Keratinocyte (primary cell): ENCODE measurements at regions not wholly inside any gene's neighbourhood (a gene's known extent, or its start where the extent isn't known, plus 50 kb on each side); places are given as distances from the start of the nearest gene placed in this dataset.

Source experiments
- DNase-seq: peaks from one replicate; pipeline ENCODE4 v3.0.0-alpha.2; 2011; ENCODE audit warnings: low read depth, missing footprints, low spot score
- FAIRE-seq: peaks from 2 replicates; lab custom pipeline; 2011; peaks lifted over from hg19 to GRCh38; lab: Jason Lieb, UNC
- H2AFZ ChIP-seq: 2 replicates; pipeline ENCODE4 v1.6.0; 2012; ENCODE audit warnings: low read length, control low read depth, inconsistent platforms; ENCODE audit not compliant: control insufficient read depth
- H3K27ac ChIP-seq: 2 replicates; pipeline ENCODE4 v1.5.1; 2011; ENCODE audit warnings: low read length; ENCODE audit not compliant: control insufficient read depth, insufficient read depth
- H3K27me3 ChIP-seq: 3 replicates; pipeline ENCODE4 v1.6.0; 2011; ENCODE audit warnings: low read length; ENCODE audit not compliant: control insufficient read depth, insufficient read depth; ENCODE audit errors: extremely low read depth
- H3K36me3 ChIP-seq, 2 experiments: 2 replicates in 1 of 2; 3 replicates in 1 of 2; pipeline ENCODE4 v1.5.1; 2011; ENCODE audit warnings: low read length in 2 of 2, mild to moderate bottlenecking in 1 of 2; ENCODE audit not compliant: control insufficient read depth in 2 of 2, insufficient read depth in 2 of 2; ENCODE audit errors: extremely low read depth in 1 of 2
- H3K4me1 ChIP-seq: 3 replicates; pipeline ENCODE4 v1.5.1; 2011; ENCODE audit warnings: low read length; ENCODE audit not compliant: control insufficient read depth, insufficient read depth; ENCODE audit errors: extremely low read depth
- H3K4me2 ChIP-seq: 3 replicates; pipeline ENCODE4 v1.6.0; 2011; ENCODE audit warnings: low read depth, low read length; ENCODE audit not compliant: control insufficient read depth, insufficient read depth; ENCODE audit errors: extremely low read depth
- H3K4me3 ChIP-seq, 3 experiments: fragments of 200-600 bp in 1 of 3; sonication (generic) in 1 of 3; 2 replicates in 2 of 3; 3 replicates in 1 of 3; pipeline ENCODE4 v1.5.1; 2011 to 2016; ENCODE audit warnings: low read length in 3 of 3, mild to moderate bottlenecking in 3 of 3, control low read depth in 2 of 3, inconsistent platforms in 1 of 3, low read depth in 1 of 3, mixed read lengths in 1 of 3, mixed run types in 1 of 3, moderate library complexity in 1 of 3; ENCODE audit not compliant: control insufficient read depth in 2 of 3, insufficient read depth in 2 of 3; ENCODE audit errors: extremely low read depth in 1 of 3
- H3K79me2 ChIP-seq: 2 replicates; pipeline ENCODE4 v1.6.0; 2012; ENCODE audit warnings: low read length; ENCODE audit not compliant: control insufficient read depth, insufficient read depth
- H3K9ac ChIP-seq: 3 replicates; pipeline ENCODE4 v1.6.0; 2011; ENCODE audit warnings: low read length; ENCODE audit not compliant: control insufficient read depth, insufficient read depth; ENCODE audit errors: extremely low read depth
- H3K9me1 ChIP-seq: 3 replicates; pipeline ENCODE4 v1.6.0; 2011; ENCODE audit warnings: low read length; ENCODE audit not compliant: control insufficient read depth, insufficient read depth; ENCODE audit errors: extremely low read depth
- H3K9me3 ChIP-seq: 2 replicates; pipeline ENCODE4 v1.5.1; 2012; ENCODE audit warnings: low read depth, low read length; ENCODE audit not compliant: control insufficient read depth
- H4K20me1 ChIP-seq: 3 replicates; pipeline ENCODE4 v1.6.0; 2011; ENCODE audit warnings: low read length; ENCODE audit not compliant: control insufficient read depth, insufficient read depth; ENCODE audit errors: extremely low read depth
- EZH2 ChIP-seq: IDR thresholded peaks from one replicate; pipeline ENCODE4 v1.6.1; 2012; ENCODE audit warnings: inconsistent platforms, mild to moderate bottlenecking, low read length, moderate library complexity
- dilution Hi-C: fragments of 300-500 bp; cut with MboI; formaldehyde crosslinking; loops from one replicate; pipeline ENCODE4 v1.7.0; 2020; ENCODE audit warnings: low sequenced_read_pairs; ENCODE audit not compliant: extremely low pct_ligation_motif_present
- TF ChIP-seq, protein P1 (sequence below), 3 experiments: IDR thresholded peaks in 1 of 3; conservative IDR thresholded peaks in 1 of 3; optimal IDR thresholded peaks in 1 of 3; 2 replicates in 2 of 3; 3 replicates in 1 of 3; pipeline versions ENCODE3 to v1.5.1; 2011; ENCODE audit warnings: low read length in 3 of 3, mild to moderate bottlenecking in 3 of 3, moderate library complexity in 2 of 3, control low read depth in 1 of 3, inconsistent platforms in 1 of 3; ENCODE audit not compliant: insufficient read depth in 2 of 3; ENCODE audit errors: extremely low read depth in 1 of 3

DNA sequence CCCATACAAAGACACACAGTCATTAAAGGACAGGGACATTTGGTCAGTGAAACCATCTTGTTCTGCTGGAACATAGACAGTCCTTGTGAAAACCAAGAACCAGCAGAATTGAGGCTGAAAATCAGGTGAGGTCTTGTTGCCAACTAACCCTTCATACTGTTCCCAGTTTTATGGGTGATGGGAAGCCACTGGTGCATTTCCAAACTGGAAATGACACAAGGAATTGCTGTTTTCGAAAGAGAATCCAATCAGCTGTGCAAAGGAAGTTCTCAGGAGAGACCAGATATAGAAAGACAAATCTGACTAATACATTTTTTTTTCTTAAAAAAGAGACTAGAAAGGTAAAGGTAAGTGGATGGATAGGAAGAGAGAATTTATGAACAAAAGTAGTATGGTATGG lies 948.2 kb downstream of the TSN start:
- no peak overlapping the region for H3K4me2 ChIP-seq
- H3K4me3 ChIP-seq: no peak overlapping the region
- FAIRE-seq (no peak), DNase-seq (no peak)
- H3K36me3 ChIP-seq: no peaks in the 10 kb centered on the region
- no peaks in the 10 kb centered on the region for H3K79me2 ChIP-seq
- no peaks in the 10 kb centered on the region for H3K27me3 ChIP-seq
- TF ChIP-seq EZH2: no peak
- TF ChIP-seq, protein P1, sequence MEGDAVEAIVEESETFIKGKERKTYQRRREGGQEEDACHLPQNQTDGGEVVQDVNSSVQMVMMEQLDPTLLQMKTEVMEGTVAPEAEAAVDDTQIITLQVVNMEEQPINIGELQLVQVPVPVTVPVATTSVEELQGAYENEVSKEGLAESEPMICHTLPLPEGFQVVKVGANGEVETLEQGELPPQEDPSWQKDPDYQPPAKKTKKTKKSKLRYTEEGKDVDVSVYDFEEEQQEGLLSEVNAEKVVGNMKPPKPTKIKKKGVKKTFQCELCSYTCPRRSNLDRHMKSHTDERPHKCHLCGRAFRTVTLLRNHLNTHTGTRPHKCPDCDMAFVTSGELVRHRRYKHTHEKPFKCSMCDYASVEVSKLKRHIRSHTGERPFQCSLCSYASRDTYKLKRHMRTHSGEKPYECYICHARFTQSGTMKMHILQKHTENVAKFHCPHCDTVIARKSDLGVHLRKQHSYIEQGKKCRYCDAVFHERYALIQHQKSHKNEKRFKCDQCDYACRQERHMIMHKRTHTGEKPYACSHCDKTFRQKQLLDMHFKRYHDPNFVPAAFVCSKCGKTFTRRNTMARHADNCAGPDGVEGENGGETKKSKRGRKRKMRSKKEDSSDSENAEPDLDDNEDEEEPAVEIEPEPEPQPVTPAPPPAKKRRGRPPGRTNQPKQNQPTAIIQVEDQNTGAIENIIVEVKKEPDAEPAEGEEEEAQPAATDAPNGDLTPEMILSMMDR (optimal IDR thresholded peaks at IDR 0.05 in 1 of 3, IDR thresholded peaks at IDR 0.05 in 1 of 3, conservative IDR thresholded peaks at IDR 0.05 in 1 of 3; ENCODE audit: extremely low read depth in 1 of 3, insufficient read depth in 2 of 3, low read length in 3 of 3): no peak
- H3K9ac ChIP-seq: no peak overlapping the region
- dilution Hi-C loops: no loop called here
- H4K20me1 ChIP-seq: no peaks in the 10 kb centered on the region
- H2AFZ ChIP-seq: no peak overlapping the region
- no peak overlapping the region for H3K27ac ChIP-seq
- no peaks in the 10 kb centered on the region for H3K9me1 ChIP-seq
- H3K4me1 ChIP-seq: no peaks in the 10 kb centered on the region
- no peaks in the 10 kb centered on the region for H3K9me3 ChIP-seq

DNA sequence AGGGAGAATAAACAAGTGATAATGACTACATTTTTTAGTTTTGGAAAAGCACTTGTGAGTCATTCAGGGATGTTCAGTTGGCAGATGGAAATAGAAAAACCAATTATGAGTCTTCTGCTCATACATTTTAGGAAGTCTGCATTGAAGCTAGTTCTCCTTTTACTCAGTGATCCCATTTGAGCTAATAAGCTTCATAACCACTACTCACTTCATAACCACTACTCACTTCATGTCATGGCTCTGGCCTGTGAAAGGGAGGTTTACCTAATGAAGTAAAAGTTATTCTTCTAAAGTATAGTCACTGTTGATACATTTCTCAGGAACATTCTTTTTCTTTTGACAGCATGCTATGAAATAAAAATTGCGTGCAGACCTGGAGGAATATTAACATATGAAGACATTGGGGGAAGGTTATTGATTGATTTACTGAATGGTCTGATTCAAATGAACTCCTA lies 948.7 kb downstream of the TSN start:
- no peak for TF ChIP-seq EZH2
- TF ChIP-seq, protein P1 (optimal IDR thresholded peaks at IDR 0.05 in 1 of 3, IDR thresholded peaks at IDR 0.05 in 1 of 3, conservative IDR thresholded peaks at IDR 0.05 in 1 of 3; ENCODE audit: extremely low read depth in 1 of 3, insufficient read depth in 2 of 3, low read length in 3 of 3): no peak
- Histone ChIP-seq H2AFZ (no peak overlapping the region), H3K27me3 (no peaks in the 10 kb centered on the region), H3K9me1 (no peaks in the 10 kb centered on the region), H3K4me1 (no peaks in the 10 kb centered on the region), H4K20me1 (no peaks in the 10 kb centered on the region), H3K4me2 (no peak overlapping the region), H3K79me2 (no peaks in the 10 kb centered on the region), H3K36me3 (no peaks in the 10 kb centered on the region), H3K9ac (no peak overlapping the region), H3K4me3 (no peak overlapping the region), H3K9me3 (no peaks in the 10 kb centered on the region), H3K27ac (no peak overlapping the region)
- DNase-seq (no peak), FAIRE-seq (no peak)
- dilution Hi-C loops: no loop called here
